ENCODE measurements at regions not wholly inside any gene's neighbourhood (a gene's known extent, or its start where the extent isn't known, plus 50 kb on each side); places are given as distances from the start of the nearest gene placed in this dataset.
A peak's percentile ranks its signal among the peaks of the same experiment; 100 is the strongest.

GRCh38 chr3:33931512-33931911 lies 133.1 kb downstream of the PDCD6IP start:
- TF ChIP-seq CTCF (IDR thresholded peaks at IDR 0.05; ENCODE audit: insufficient read depth, low read length, severe bottlenecking) = no peak
- H3K36me3 ChIP-seq (ENCODE audit: control insufficient read depth, insufficient read depth, low read length) = no peaks in the 10 kb centered on the region
- no peak for FAIRE-seq
- no peak overlapping the region for H3K4me3 ChIP-seq (ENCODE audit: low read depth, low read length)
- DNase-seq (ENCODE audit: low read depth) = no peak
- H3K27me3 ChIP-seq (ENCODE audit: control insufficient read depth, insufficient read depth, low read length) = no peaks in the 10 kb centered on the region

DNA sequence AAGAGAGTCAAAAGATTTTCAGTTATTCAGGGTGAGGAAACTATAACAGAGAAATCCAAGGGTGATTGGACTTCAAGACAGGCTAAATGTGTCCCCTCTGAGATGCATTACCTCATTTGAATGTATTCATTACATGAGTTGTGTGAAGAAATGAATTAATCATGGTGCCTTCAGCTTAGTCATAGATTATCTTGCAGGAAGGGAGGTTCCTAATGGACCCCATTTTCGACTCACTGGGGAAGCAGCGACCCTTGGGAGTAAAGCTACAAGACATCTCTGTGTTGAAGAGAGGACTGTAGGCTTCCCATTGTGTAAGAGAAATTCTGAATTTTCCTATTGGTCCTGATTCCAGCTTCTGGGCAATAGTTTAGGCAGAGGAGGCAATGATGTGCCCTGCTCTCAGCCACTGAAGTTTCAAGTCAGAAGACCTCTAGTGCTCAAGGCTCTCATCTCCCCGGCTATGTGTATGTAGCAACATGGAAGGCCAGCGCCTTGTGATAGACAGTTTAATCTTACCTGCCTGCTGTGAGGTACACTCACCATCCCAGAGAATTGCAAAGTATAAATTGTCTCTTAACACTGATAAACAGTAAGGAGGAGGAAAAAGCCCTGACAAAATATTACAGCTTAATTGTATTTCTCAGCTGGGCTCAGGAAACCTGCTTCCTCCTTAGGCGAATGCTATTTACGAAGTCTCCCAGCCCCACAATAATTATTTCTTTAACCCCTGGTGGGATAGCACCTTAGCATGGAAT lies 133.8 kb downstream of the PDCD6IP start:
- Histone ChIP-seq H3K27me3 (ENCODE audit: control insufficient read depth, insufficient read depth, low read length) (no peaks in the 10 kb centered on the region), H3K4me3 (ENCODE audit: low read depth, low read length) (no peak overlapping the region), H3K36me3 (ENCODE audit: control insufficient read depth, insufficient read depth, low read length) (no peaks in the 10 kb centered on the region)
- TF ChIP-seq CTCF (IDR thresholded peaks at IDR 0.05; ENCODE audit: insufficient read depth, low read length, severe bottlenecking) = no peak
- no peak for FAIRE-seq
- DNase-seq (ENCODE audit: low read depth) = peak; percentile 18

GRCh38 chr3:33936171-33936920 lies 137.9 kb downstream of the PDCD6IP start:
- DNase-seq (ENCODE audit: low read depth) (no peak), FAIRE-seq (no peak)
- no peak overlapping the region for H3K4me3 ChIP-seq (ENCODE audit: low read depth, low read length)
- no peak for TF ChIP-seq CTCF (IDR thresholded peaks at IDR 0.05; ENCODE audit: insufficient read depth, low read length, severe bottlenecking)
- no peaks in the 10 kb centered on the region for H3K27me3 ChIP-seq (ENCODE audit: control insufficient read depth, insufficient read depth, low read length)
- H3K36me3 ChIP-seq (ENCODE audit: control insufficient read depth, insufficient read depth, low read length) = no peaks in the 10 kb centered on the region

- no peak overlapping the region for H3K4me3 ChIP-seq (ENCODE audit: low read depth, low read length)
- no peak for FAIRE-seq
- no peaks in the 10 kb centered on the region for H3K27me3 ChIP-seq (ENCODE audit: control insufficient read depth, insufficient read depth, low read length)
- H3K36me3 ChIP-seq (ENCODE audit: control insufficient read depth, insufficient read depth, low read length) = no peaks in the 10 kb centered on the region
- TF ChIP-seq CTCF (IDR thresholded peaks at IDR 0.05; ENCODE audit: insufficient read depth, low read length, severe bottlenecking) = no peak
- no peak for DNase-seq (ENCODE audit: low read depth)
Observed at GRCh38 chr3:33936921-33937525, 138.6 kb downstream of the PDCD6IP start.

GRCh38 chr3:33937628-33938027 lies 139.2 kb downstream of the PDCD6IP start:
- DNase-seq (ENCODE audit: low read depth) (no peak), FAIRE-seq (no peak)
- no peak for TF ChIP-seq CTCF (IDR thresholded peaks at IDR 0.05; ENCODE audit: insufficient read depth, low read length, severe bottlenecking)
- H3K36me3 ChIP-seq (ENCODE audit: control insufficient read depth, insufficient read depth, low read length) = no peaks in the 10 kb centered on the region
- no peak overlapping the region for H3K4me3 ChIP-seq (ENCODE audit: low read depth, low read length)
- H3K27me3 ChIP-seq (ENCODE audit: control insufficient read depth, insufficient read depth, low read length) = no peaks in the 10 kb centered on the region
